AG09319 (cell line): ENCODE measurements at regions not wholly inside any gene's neighbourhood (a gene's known extent, or its start where the extent isn't known, plus 50 kb on each side); places are given as distances from the start of the nearest gene placed in this dataset.

ENCODE experiments used
- DNase-seq: peaks from one replicate; pipeline ENCODE4 v3.0.0-alpha.2; 2010; ENCODE audit warnings: low read depth; ENCODE audit errors: extremely low read depth
- TF ChIP-seq, protein P1 (sequence below): IDR thresholded peaks from 2 replicates; pipeline ENCODE4 v1.5.1; 2011; ENCODE audit warnings: low read depth, mild to moderate bottlenecking, inconsistent platforms, low read length, moderate library complexity

DNA sequence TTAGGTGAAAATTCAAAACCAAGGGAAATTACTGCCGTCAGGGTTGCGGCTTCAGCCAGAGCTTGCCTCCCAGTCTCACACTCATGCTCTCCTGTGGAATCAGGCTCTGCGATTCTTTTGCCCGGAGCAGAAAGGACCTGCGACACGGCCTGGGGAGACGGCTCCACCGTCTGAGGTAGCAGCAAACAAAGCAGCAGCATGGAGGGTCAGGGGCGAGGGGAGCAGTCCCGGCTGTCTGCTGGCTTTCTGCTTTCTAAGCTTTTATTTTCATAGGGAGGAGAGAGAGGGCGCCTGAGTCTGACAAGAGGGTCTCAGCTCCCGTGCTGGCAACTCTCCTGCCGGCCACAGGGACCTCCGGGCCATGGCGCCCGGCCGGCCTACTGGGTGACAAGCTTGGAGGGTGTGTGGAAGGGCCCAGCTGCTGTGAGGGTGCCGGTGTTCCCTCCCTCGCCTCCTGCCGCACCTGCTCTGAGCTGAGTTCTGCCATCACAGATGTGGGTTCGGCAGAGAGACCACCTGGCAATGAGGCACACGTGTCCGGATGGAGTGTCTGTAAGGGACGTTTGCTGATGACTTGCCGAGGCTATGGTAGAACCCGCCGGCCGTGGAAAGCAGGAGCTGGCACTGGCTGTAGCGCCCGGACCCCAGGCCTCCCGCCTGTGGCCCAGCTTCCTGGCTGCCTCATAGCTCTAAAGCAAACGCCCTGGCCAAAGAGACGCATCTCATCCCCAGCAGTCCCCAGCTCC lies 66.2 kb upstream of the CTDP1 start:
- DNase-seq = no peak
- TF ChIP-seq, protein P1, sequence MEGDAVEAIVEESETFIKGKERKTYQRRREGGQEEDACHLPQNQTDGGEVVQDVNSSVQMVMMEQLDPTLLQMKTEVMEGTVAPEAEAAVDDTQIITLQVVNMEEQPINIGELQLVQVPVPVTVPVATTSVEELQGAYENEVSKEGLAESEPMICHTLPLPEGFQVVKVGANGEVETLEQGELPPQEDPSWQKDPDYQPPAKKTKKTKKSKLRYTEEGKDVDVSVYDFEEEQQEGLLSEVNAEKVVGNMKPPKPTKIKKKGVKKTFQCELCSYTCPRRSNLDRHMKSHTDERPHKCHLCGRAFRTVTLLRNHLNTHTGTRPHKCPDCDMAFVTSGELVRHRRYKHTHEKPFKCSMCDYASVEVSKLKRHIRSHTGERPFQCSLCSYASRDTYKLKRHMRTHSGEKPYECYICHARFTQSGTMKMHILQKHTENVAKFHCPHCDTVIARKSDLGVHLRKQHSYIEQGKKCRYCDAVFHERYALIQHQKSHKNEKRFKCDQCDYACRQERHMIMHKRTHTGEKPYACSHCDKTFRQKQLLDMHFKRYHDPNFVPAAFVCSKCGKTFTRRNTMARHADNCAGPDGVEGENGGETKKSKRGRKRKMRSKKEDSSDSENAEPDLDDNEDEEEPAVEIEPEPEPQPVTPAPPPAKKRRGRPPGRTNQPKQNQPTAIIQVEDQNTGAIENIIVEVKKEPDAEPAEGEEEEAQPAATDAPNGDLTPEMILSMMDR = no peak

DNA sequence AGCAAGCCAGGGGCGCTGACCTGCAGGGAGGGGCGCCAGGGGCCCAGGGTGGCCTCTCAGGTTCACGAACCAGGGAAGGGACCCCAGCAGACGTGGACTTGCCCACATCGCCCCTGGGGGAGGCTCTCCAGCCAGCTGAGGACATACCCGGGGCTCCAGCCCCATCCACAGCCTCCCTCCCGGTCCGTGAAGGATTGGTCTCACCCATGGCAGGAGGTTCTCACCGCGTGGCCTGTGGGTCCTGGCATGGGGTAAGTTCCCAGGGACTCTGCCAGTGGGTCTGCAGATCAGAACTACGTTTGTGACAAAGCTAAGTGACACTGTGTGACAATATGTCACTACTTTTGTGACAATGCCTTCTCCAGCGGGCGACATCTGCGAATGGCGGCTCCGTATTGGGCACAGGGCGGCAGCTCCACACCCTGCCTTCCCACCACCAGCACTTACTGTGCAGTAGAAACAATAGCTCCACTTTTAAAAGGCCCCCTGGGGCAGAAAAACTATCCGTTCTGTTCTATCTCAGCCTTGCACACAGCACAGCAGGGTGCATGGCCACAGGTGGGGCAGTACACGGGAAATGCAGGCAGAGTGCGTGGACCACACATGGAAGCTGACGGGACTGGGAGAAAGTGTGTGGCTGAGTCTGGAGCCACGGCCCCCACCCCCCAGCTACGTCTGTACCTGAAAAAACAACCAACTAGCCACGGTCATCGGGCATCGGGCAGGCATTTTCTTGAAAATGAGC lies 65.2 kb upstream of the CTDP1 start:
- TF ChIP-seq, protein P1 = no peak
- DNase-seq = no peak

DNA sequence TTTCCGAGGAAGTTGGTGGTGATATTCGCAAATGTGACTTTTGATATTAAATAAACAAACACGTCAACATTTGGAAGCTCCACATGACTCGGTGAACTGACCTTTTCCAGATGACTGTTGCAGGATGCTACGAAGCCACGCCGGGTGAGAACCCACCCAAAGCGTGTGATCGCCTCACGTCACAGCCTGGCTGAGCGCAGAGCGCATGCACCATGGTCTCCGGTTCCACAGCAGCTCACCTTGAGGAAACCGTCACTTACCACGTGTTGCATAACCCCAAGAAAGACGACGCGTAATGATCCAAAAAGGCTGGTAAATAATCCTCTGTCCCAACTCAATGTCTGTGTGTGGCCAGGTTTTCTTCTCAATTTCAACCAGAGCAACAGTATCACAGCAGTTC lies 64.5 kb upstream of the CTDP1 start:
- no peak for DNase-seq
- TF ChIP-seq, protein P1 = no peak

DNA sequence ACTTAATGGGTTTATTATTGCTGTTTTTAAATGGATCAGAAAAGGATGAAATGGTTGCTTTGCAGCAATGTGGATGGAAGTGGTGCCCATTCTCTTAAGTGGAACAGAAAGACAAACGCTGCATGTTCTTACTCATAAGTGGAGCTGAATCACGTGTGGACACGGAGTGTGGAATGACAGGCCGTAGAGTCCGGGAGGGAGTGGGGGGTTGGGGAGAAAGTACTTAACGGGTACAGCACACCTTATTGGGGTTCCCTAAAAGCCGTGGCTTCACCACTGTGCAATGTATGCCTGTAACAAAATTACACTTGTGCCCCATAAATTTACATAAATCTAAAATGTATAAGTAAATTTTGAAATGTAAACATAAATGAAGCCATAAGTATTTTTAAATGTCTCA lies 64.0 kb upstream of the CTDP1 start:
- TF ChIP-seq, protein P1 = no peak
- DNase-seq = no peak

DNA sequence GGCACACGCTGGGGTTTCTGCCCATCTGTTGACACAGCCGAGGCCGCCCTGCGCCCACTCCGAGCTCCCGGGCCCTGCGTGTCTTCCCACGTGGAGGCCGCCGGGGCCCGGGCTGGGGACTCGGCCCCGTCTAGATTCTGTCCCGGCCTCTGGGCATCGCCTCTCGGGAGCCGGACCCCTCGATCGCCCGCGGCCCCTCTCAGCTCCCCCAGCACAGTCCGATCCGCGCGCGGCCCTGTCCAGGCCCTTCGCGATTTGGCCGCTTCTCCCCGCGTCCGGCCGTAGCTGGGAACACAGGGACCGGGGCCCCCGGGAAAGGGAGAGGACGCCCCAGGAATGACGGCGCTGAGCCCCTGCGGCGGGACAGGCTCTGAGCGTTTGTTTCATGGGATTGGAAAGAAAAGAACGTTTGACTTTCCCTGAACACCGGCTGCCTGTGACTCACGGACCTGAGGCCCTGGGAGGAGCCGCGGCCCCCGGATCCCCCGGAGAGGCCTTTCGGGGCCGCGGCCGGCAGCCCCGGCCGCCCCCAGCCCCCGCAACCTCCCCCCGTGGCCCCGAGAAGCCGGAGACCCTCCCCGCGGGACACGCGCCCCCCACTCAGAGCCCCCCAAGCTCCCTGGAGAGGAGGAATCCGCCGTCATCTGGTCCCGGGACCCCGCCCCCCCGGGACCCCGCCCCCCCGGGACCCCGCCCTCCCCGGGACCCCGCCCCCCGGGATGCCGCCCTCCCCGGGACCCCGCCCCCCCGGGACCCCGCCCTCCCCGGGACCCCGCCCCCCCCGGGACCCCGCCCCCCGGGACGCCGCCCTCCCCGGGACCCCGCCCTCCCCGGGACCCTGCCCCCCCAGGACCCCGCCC lies 62.7 kb upstream of the CTDP1 start:
- DNase-seq = no peak
- TF ChIP-seq, protein P1 = no peak

DNA sequence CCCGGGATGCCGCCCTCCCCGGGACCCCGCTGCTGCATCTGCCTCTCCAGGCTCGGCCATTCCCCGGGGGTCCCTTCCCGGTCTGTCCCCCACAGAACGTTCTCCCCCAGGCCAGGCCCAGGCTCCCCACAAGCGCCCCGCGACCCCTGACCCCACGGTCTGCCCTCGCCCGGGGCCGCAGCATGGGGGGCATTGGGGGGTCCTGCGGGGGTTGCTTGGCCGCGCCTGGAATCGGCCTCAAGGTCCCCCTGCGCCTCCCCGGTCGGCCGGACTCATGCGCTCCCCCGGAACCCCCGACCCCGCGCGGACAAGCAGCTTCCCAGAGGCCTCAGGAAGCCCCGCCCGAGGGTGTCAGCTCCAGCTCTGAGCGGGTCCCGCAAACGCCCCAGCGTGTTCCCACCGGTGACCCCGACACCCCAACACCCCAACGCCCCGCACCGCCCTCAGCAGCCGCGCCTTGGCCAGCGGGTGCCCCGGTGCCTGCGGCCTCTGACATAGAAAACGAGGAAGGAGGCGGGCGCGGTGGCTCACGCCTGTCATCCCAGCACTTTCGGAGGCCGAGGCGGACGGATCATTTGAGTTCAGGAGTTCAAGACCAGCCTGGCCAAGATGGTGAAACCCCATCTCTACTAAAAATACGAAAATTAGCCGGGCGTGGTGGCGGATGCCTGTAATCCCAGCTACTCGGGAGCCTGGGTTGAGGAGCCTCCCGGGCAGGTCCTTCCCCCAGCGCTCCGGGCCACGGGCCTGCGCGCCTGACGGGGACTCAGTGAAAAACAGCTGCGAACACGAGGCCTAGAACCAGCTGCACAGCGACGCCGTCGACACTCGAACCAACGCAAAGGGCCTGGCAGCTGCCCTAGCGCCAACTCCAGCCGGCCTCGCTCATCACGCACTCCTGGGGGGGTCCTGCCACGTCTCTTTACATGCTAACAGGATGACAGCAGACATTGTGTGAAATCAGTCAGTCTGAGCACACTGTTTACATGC lies 61.8 kb upstream of the CTDP1 start:
- DNase-seq = no peak
- TF ChIP-seq, protein P1 = no peak
